ENCODE measurements at regions not wholly inside any gene's neighbourhood (a gene's known extent, or its start where the extent isn't known, plus 50 kb on each side); places are given as distances from the start of the nearest gene placed in this dataset.

DNA sequence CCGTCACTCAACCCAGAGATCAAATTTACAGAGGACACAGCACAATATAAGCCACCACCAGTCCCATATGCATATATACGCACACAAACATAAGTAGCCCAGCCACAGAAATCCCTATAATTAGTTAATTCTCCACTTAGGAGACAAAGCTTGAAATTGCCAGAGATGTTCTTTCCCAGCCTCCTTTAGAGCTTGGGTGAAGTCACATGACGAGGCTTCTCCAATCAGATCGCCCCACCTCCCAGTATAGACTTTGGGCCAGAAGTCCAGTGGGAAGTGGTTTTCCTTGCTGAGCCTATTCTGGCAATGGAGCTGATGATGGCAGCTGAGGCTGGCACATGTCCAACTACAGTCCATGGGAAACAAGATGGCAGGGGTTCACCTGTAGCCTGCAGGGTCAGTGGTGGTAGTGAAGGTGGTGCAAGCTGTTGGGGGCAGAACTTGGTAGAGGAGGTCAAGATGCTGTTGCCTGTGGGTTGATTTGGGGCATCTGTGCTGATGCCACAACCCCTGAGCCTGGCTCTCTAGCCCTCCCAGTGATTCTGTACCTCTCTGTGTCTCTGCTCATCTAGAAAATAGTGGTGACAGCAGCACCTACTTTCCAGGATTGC, 535.9 kb downstream of the MATN1 start:
- DNase-seq (ENCODE audit: low read depth in 2 of 2) = no peak

DNA sequence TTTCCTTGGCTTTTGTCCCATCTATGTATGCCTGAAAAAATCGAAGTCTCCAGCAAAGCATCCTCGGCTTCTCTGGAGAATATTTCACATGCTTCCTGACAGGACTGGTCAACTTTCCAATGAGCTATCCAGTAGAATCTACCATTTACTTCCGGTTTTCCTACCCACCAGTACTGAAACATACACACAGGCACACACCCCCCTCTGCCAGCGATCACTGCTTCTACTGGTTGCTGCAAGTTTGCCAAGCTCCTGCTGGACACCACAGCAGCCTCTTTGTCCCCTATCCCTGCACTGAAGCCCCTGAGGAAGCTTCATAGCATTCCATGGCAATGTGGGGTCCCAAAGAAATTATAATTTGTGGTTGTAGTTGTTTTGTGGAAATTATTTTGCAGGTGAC, 536.8 kb downstream of the MATN1 start:
- DNase-seq (ENCODE audit: low read depth in 2 of 2) = no peak

DNA sequence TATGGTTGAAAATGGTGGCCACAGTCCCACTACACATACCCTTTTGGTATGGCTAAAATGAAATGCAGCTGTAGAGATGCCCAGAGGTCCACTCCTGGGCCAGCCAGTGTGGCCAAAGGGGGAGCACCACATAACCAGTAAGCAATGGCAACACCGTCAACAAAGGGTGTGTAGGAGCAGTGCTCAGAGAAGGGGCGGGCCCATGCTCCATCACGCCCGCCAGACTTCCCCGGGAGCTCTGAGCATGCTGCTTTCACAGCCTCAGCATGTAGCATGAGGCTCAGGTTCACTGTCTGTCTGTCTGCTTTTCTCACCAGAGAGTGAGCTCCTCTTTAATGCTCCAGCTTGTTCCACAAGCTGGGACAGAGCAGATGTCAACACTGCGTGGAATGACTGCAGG, 537.6 kb downstream of the MATN1 start:
- no peak for DNase-seq (ENCODE audit: low read depth in 2 of 2)

DNA sequence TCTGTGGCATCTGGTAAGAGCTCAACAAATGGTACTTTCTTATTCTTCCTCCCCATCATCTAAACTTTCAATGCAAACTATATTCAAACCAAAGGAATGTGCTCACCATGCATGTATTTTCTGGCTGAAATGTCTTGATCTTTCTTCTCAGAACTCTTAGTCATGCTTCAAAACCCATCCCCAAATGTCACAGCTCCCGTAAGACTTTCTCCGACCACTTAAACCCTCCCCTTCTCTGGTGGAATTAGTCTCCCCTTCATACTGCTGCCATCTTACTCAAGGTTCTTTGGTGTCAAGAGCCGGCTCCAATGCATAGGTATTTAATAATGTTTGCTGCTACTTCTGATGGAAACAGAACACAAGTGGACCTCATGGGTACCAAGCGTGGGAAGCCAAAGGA, 538.1 kb downstream of the MATN1 start:
- no peak for DNase-seq (ENCODE audit: low read depth in 2 of 2)

DNA sequence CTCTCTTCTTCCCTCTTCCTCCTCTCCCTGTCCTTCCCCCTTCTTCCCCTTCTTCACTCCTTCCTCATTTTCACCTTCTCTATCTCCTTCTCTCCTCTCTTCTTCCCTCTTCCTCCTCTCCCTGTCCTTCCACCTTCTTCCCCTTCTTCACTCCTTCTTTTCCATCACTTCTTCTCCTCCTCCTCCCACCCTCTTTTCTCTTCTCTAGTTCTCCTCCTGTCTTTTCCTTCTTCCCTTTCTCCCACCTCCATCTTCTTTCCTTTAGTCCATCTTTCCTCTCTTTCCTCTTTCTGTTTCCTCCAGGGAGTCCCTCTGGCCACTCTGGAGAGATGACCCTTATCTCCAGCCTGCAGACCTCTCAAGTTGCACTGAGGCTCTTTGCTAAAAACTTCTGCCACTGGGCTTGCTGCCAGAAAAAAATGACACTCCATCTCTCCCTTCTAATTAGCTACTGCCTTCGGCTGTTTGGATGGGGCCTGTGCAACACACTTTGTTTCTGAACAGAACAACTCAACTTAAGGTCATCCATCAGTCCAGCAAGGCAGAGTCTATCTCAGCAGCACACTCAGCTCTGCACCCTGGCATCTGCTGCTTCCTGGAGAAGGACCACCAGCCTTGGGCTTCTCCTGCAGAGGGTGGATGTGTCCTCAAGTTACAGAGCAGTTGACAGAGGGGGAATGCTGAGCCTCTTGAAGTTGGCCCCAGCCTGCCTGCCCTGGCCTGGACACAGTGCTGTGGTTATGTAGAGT, 538.8 kb downstream of the MATN1 start:
- no peak for DNase-seq (ENCODE audit: low read depth in 2 of 2)

DNA sequence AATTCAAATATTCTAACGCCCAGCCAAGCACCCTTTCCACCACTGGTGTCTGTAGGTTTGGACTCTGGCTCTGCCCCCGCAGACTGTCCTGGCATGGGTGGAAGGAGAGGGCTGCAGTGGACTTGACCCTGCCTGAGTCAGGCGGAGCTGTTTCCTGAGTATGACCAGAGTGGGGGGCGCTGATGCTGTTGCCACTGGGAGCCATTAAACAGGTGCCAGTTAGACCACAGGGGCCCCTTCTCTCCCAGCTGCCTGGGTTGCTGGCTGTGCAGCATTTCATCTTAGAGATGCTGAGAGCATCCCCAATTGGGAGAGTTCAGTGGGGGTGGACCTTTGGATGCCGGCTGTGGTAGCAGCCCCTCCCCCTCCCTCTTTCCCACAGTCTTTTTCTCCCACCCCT, 539.5 kb downstream of the MATN1 start:
- no peak for DNase-seq (ENCODE audit: low read depth in 2 of 2)

DNA sequence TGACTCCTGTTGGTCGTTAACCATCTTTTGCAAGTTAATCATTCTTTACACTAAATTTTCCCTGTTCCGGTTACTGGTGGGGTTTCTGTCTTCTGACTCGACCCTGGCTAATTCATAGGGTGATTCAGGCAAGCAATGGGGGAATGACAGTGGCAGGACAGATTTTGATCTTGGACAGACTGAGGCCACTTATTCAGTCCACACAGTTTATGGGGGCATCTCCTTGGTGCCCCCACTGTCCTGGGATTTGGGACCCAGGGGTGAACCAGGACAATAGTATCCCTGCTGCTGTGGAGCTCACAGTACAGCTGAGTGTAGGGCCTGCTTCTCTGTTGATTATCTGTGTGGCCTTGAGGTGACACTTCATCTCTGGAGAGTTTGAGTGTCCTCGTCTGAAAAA, 540.4 kb downstream of the MATN1 start:
- no peak for DNase-seq (ENCODE audit: low read depth in 2 of 2)

DNA sequence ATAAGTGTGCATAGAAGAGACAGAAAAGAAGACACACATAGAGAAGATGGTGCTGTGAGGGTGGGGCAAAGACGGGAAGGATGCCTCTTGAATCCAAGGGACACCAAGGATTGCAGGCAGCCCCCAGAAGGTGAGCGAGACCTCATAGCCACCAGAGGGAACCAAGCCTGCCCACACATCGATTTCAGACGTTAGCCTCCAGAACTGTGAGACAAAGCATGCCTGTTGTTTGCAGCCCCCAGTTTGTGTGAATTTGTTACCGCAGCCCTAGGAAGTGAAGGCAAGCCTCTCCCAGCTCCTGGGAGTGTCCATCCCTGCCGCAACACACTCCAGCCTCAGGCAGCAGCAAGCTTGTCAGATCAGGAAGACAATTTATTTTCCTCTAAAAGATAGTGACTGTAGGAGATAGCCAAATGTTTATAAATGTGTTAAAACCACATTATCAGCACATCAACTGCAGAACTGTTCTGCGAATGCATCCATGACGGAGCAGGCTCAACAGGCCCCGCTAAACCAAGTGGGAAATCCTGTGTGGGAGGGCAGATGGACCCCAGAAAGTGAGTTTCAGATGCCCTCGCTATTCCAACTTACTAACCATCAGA, 543.3 kb downstream of the MATN1 start:
- no peak for DNase-seq (ENCODE audit: low read depth in 2 of 2)

DNA sequence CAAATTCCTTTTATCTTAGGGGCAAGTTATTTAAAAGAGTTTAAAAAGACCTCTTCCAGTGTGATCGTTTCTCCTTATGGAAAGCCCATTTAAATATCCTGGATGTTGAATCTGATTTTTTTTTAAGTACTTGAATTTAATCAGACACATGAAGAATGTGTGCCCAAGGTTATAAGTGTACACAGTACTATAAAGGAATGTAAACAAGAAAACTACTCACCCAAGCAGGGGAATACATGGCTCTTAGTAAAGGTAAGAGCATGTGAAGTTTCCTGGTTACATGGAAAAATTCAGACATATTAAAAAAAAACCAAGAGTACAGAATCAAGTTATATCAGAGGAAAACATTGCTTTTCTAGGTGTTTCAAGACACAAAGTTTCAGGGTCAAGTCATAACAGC, 546.9 kb downstream of the MATN1 start:
- DNase-seq (ENCODE audit: low read depth in 2 of 2) = no peak

DNA sequence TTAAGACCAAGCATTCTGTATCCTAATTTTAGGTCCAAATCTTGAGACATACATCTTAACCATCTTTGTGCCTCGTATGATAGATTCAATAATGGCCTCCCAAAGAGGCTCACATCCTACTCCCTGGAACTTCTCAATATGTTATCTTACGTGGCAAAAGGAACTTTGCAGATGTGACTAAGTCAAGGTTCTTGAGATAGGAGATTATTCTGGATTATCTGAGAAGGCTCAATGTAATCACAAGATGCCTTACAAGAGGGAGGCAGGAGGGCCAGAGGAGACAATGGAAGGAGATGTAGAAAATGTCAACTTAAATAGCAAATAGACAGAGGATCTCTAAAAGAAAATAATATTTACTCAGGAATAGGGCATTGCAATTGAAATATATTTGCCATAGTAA, 548.9 kb downstream of the MATN1 start:
- no peak for DNase-seq (ENCODE audit: low read depth in 2 of 2)

DNA sequence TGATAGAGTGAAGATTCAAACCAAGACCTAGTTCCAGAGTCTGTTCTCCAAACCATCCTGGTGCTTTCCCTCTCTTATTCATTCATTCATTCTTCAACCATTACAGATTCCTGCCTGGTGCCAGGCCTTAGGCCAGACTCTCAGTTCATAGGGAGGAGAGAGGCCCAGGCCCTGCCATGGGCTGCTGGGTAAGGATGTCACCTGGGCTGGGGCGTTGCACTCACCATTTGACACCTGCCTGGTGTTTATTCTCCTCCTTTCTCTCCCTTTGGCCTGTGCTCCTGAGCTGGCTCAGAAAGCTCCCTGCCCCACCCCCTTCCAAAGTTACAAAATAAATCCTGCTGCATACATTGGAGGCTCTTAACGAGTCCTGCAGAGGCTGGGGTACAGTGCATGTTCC, 549.8 kb downstream of the MATN1 start:
- no peak for DNase-seq (ENCODE audit: low read depth in 2 of 2)

DNA sequence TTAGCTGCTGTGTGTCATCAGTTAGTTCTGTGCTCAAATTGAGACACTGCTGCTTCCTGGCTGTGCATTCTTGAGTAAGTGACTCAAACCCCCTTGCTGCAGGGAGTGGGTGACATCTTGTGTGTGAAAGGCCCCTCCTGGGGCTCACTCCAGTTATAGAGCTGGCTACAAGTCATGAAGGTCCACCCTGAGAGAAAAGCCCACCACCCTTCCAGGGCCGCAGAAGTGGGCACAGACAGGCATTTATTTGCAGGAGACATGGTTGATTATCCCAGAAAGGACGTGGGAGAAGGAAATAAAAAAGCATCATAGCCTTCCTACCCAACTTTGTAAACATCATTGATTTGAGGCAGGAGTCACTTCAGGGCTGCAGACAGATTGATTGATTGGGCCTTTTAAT, 550.6 kb downstream of the MATN1 start:
- no peak for DNase-seq (ENCODE audit: low read depth in 2 of 2)

DNA sequence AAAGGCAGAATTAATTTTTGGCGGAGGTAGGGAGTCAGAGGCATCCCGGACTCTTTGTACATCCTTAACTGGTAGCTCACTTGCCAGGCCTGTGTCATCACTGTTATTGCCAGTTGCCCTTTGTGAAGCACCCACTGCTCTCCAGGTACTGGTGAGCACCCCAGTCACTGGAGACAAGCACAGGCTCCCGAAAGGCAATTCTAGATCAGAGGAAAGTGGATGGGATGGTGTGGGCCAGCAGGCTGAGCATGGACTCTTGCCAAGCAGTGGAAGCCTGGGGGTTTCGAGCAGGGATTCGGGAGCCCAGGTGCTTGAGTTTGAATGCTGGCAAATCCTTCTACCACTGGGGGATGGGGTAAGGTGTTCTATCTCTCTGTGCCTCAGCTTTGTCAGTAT, 551.1 kb downstream of the MATN1 start:
- no peak for DNase-seq (ENCODE audit: low read depth in 2 of 2)

DNA sequence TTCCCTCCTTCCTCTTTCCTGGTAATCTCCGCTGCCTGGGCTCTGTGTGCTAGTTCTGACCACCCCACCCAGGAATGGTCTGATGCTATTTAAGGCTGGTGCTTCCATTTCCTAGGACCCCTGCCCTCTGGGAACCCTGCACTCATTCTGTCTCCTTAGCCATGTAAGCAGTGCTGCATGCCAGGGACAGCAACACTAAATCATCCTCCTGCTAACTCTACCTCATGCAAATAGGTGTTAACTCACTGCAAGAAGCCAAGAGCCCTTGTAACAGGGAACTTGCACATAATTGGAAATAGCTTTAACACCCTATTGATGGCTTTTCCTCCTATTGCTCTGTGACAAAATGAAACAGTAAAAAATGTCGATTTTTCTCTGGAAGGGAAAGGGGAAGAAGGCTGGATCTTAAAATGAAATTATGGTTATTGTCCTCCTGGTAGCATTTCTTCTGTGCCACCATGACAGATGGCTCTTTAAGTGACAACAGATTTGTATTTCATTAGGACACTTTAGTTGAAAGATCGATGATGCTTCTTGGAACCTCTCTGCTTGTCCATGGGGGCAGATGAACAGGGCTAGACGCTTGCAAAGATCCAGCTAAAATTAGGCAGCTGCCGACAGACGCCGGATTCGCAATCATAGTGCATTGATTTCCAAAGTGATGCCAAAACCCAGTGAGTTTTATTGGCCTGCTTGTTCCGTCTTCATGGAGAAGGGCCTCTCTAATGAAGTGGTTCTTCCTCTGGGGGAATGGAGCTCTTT, 551.7 kb downstream of the MATN1 start:
- no peak for DNase-seq (ENCODE audit: low read depth in 2 of 2)

DNA sequence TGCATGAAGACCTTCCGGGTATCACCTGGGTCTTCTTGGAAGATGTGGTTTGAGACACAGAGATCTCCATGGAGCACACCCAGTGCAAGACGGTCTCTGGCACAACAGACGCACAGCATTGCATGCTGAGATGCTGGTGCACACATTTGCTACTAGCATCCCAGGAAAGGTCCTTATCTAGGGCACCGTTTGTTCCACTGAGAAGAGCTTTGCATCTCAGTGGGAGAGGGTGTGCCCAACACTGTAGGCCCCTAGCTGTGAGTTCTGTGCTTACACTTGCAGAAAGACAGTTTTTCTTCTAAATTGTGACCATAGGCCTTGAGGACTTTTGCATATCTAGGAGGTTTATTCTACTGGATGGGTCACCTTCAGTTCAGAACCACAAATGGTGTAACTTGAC, 554.1 kb downstream of the MATN1 start:
- no peak for DNase-seq (ENCODE audit: low read depth in 2 of 2)

DNA sequence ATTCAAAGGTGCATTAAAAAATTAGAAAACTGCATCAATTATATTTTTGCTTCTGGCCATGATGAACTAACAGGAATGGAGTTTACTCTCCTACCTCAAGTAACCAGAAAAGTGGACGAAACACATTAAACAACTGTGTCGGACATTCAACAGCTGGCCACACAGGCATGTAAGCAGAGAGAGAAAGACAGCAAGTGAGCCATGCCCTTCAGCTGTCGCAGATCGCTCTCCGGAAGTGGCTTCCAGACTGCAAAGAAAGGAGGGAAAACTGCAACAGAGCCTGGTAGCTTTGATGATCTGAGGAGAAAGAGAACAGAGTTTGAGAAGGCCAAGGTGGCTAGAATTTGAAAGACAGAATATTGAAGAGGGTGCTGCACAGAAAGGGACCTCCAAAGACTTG, 557.2 kb downstream of the MATN1 start:
- DNase-seq (ENCODE audit: low read depth in 2 of 2) = no peak

DNA sequence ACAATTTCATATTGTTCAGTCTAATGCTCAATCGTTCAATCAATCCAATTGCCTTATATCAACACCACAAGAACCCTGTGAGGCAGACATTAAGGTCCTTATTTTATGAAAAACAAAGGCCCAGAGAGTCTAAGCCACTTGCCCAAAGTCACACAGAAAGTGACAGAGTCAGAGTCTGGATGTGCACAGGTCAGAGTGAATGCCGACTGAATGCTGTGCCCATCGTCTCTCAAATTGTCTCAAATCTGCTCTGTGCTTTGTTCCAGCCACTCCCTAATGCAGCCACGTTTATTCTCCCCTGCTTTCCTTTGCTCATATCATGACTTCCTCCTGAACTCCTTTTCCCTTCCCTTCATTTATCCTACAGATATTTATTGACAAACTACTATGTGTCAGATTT, 558.3 kb downstream of the MATN1 start:
- no peak for DNase-seq (ENCODE audit: low read depth in 2 of 2)

DNA sequence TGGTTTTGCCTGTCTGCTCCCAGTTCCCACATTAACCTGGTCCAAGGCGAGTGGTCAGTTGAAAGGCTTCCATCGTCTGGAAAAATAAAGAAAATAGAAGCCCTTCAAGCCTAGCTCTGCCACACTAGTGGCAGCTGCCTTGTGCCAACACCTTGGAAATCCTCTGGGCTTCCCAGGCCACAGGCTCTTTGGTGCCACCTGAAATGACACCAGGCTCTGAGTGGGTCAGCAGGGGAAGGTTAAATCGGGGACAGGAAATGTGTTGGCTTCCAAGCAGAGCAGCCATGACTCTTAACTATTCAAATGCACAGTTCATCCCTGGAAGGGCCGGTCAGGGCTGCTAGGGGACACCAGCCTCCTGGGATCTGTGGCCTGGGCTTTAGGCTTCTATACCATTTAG, 558.7 kb downstream of the MATN1 start:
- no peak for DNase-seq (ENCODE audit: low read depth in 2 of 2)

DNA sequence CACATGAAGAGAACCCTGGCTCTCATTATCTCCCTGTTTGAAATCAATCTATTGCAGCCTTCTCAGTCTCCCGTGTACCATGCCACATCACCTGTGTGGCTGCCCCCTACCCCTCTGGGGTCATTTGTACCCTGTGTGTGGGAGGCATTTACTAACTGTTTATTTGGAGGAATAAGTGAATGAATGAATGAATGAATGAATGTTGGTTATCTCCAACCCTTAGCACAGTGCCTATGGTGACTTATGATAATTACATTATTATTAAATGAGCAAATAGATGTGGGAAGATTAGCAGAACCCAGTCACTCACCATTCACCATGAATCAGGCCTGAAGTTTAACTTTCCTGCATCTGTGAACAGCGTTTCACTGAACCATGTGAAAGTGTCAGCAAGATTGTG, 560.8 kb downstream of the MATN1 start:
- DNase-seq (ENCODE audit: low read depth in 2 of 2) = no peak

DNA sequence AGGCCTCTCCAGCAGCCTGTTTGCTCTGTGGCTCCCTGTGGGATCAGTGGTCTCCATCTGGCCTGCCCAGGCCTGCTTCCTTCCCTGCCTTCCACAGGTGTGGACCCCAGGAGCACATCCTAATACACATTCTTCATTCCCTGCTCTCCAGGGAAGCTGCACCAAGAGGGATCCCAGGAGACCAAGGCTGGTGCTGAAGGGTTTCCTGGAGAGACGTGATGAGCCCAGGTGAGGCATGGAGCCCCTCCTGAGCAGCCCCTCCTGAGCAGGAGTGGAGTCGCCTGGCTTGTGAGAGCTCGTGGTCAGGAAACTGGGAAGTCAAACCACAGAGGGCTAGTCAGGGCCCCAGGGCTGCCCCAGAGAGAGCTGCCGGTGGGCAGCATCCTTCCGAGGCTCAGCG, 561.4 kb downstream of the MATN1 start:
- no peak for DNase-seq (ENCODE audit: low read depth in 2 of 2)

DNA sequence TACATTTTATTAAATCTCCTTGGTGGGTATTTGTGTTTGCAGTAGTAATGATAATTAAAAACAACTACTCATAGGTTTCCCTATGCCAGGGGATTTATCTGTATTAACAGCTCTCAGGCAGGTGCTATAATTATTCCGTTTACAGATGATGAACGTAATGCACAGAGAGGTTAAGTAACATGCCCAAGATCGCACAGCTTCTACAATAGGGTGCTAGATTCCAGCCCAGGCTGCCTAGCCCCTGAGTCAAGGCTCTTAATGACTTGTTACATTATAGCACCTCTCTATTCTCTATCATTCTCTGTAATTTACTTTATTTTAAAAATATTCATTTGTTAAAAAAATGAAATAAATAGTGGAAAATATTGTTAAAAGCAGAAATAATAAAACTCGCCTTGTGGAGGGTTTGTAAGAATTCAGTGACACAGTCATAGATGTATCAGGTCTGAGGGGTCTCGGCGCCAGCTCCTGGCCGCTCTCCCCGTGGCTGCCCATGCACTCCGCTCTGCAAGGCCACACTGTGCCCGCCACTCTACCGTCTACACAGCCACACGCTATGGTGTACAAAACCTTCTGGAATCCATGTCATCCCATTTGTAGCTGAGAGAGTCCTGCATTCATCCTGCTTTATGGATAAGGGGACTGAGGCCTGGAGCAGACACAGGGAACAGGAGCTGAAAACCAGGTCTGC, 562.2 kb downstream of the MATN1 start:
- no peak for DNase-seq (ENCODE audit: low read depth in 2 of 2)

DNA sequence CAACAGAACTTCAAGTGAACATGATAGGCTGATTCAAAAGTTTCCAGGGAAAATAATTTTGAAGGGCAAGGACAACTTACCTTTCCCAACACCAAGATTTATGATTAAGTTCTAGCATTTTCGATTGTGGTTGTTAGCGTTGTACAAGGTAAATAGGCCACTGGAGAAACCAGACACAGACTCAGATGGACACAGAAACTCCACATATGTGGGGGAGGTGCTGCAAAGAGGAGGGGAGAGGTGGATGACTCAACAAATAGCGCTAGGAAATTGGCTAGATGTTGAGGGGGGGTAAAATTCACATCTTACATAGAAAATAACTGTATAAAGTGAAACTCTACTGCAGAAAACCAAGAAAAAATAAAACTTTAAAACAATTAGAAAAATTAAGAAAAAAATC, 564.4 kb downstream of the MATN1 start:
- no peak for DNase-seq (ENCODE audit: low read depth in 2 of 2)
